GM18907 (cell line): ENCODE measurements at regions not wholly inside any gene's neighbourhood (a gene's known extent, or its start where the extent isn't known, plus 50 kb on each side); places are given as distances from the start of the nearest gene placed in this dataset.

Experiments used
- ATAC-seq: cut with Tn5 transposase; IDR thresholded peaks from one replicate; pipeline ENCODE4 v1.9.1; 2021; ENCODE audit warnings: mild to moderate bottlenecking, moderate library complexity; ENCODE audit not compliant: unreplicated experiment

GRCh38 chr17:79163071-79163470, 88.4 kb downstream of the ENGASE start:
- ATAC-seq, result no peak

GRCh38 chr17:79162012-79162963, 87.7 kb downstream of the ENGASE start:
- ATAC-seq, result no peak

- no peak for ATAC-seq
Measured at GRCh38 chr17:79160980-79161636, 86.5 kb downstream of the ENGASE start.

GRCh38 chr17:79159926-79160325, 85.3 kb downstream of the ENGASE start:
- no peak for ATAC-seq

GRCh38 chr17:79159471-79159870, 84.8 kb downstream of the ENGASE start:
- no peak for ATAC-seq

GRCh38 chr17:79156463-79157095, 82.0 kb downstream of the ENGASE start:
- ATAC-seq, result no peak

- no peak for ATAC-seq
Measured at GRCh38 chr17:79155701-79156100, 81.1 kb downstream of the ENGASE start.

GRCh38 chr17:79154951-79155585, 80.4 kb downstream of the ENGASE start:
- ATAC-seq, result no peak

GRCh38 chr17:79154446-79154845, 79.8 kb downstream of the ENGASE start:
- ATAC-seq, result no peak

- ATAC-seq, result no peak
Measured at GRCh38 chr17:79153367-79154130, 78.9 kb downstream of the ENGASE start.

- ATAC-seq, result no peak
Measured at GRCh38 chr17:79152636-79153035, 78.0 kb downstream of the ENGASE start.

- ATAC-seq, result no peak
Measured at GRCh38 chr17:79152110-79152509, 77.5 kb downstream of the ENGASE start.

- ATAC-seq, result no peak
Measured at GRCh38 chr17:79150799-79151198, 76.2 kb downstream of the ENGASE start.

GRCh38 chr17:79150035-79150733, 75.6 kb downstream of the ENGASE start:
- no peak for ATAC-seq

- ATAC-seq, result no peak
Measured at GRCh38 chr17:79148584-79148983, 74.0 kb downstream of the ENGASE start.

- ATAC-seq, result no peak
Measured at GRCh38 chr17:79147746-79148506, 73.3 kb downstream of the ENGASE start.

GRCh38 chr17:79146562-79146961, 71.9 kb downstream of the ENGASE start:
- no peak for ATAC-seq

GRCh38 chr17:79145548-79145947, 70.9 kb downstream of the ENGASE start:
- ATAC-seq, result no peak

- no peak for ATAC-seq
Measured at GRCh38 chr17:79144133-79144532, 69.5 kb downstream of the ENGASE start.
